ES-I3 (cell line): ENCODE measurements at regions not wholly inside any gene's neighbourhood (a gene's known extent, or its start where the extent isn't known, plus 50 kb on each side); places are given as distances from the start of the nearest gene placed in this dataset.
"Not testable (repeated sequence)": the region's sequence is repeated elsewhere in the genome, so short reads cannot be mapped to it uniquely, and the experiment has no call there.

ENCODE experiments used
- H3K36me3 ChIP-seq: 2 replicates; pipeline ENCODE4 v1.6.1; 2013; ENCODE audit warnings: mild to moderate bottlenecking, low read length, control low read depth, moderate library complexity; ENCODE audit not compliant: insufficient read depth
- H3K4me1 ChIP-seq: 2 replicates; pipeline ENCODE4 v1.6.1; 2013; ENCODE audit warnings: mild to moderate bottlenecking, control low read depth, low read length; ENCODE audit not compliant: insufficient read depth
- H3K9ac ChIP-seq: 2 replicates; pipeline ENCODE4 v1.6.1; 2013; ENCODE audit warnings: low read depth, mild to moderate bottlenecking, low read length, moderate library complexity
- H3K9me3 ChIP-seq: 2 replicates; pipeline ENCODE4 v1.6.1; 2013; ENCODE audit warnings: mild to moderate bottlenecking, low read length, moderate library complexity; ENCODE audit not compliant: control insufficient read depth, insufficient read depth

- H3K9me3 ChIP-seq: no peaks in the 10 kb centered on the region
- H3K9ac ChIP-seq: no peak overlapping the region
- H3K36me3 ChIP-seq: no peaks in the 10 kb centered on the region
- no peaks in the 10 kb centered on the region for H3K4me1 ChIP-seq
Observed at GRCh38 chr12:9334964-9335363, 126.8 kb upstream of the PZP start.

- no peaks in the 10 kb centered on the region for H3K4me1 ChIP-seq
- no peaks in the 10 kb centered on the region for H3K9me3 ChIP-seq
- no peaks in the 10 kb centered on the region for H3K36me3 ChIP-seq
- H3K9ac ChIP-seq: no peak overlapping the region
Observed at GRCh38 chr12:9334041-9334692, 126.0 kb upstream of the PZP start.

- H3K36me3 ChIP-seq: no peaks in the 10 kb centered on the region
- no peaks in the 10 kb centered on the region for H3K4me1 ChIP-seq
- no peak overlapping the region for H3K9ac ChIP-seq
- H3K9me3 ChIP-seq: no peaks in the 10 kb centered on the region
Observed at GRCh38 chr12:9333161-9333560, 125.0 kb upstream of the PZP start.

GRCh38 chr12:9332564-9332963 lies 124.4 kb upstream of the PZP start:
- Histone ChIP-seq H3K9ac (no peak overlapping the region), H3K36me3 (no peaks in the 10 kb centered on the region), H3K4me1 (no peaks in the 10 kb centered on the region), H3K9me3 (no peaks in the 10 kb centered on the region)

GRCh38 chr12:9331218-9331626 lies 123.0 kb upstream of the PZP start:
- no peak overlapping the region for H3K9ac ChIP-seq
- no peaks in the 10 kb centered on the region for H3K4me1 ChIP-seq
- H3K9me3 ChIP-seq: no peaks in the 10 kb centered on the region
- no peaks in the 10 kb centered on the region for H3K36me3 ChIP-seq

GRCh38 chr12:9329019-9329418 lies 120.8 kb upstream of the PZP start:
- no peak overlapping the region for H3K9ac ChIP-seq
- H3K9me3 ChIP-seq: no peaks in the 10 kb centered on the region
- no peaks in the 10 kb centered on the region for H3K36me3 ChIP-seq
- no peaks in the 10 kb centered on the region for H3K4me1 ChIP-seq

GRCh38 chr12:9328065-9328464 lies 119.9 kb upstream of the PZP start:
- no peak overlapping the region for H3K9ac ChIP-seq
- no peaks in the 10 kb centered on the region for H3K9me3 ChIP-seq
- no peaks in the 10 kb centered on the region for H3K4me1 ChIP-seq
- no peaks in the 10 kb centered on the region for H3K36me3 ChIP-seq

GRCh38 chr12:9327320-9327719 lies 119.1 kb upstream of the PZP start:
- H3K4me1 ChIP-seq: no peaks in the 10 kb centered on the region
- no peaks in the 10 kb centered on the region for H3K36me3 ChIP-seq
- no peaks in the 10 kb centered on the region for H3K9me3 ChIP-seq
- no peak overlapping the region for H3K9ac ChIP-seq

- not testable (repeated sequence) for H3K36me3 ChIP-seq, H3K9me3 ChIP-seq, H3K4me1 ChIP-seq, H3K9ac ChIP-seq
Observed at GRCh38 chr12:9326849-9327248, 118.7 kb upstream of the PZP start.

GRCh38 chr12:9326085-9326484 lies 117.9 kb upstream of the PZP start:
- no peaks in the 10 kb centered on the region for H3K36me3 ChIP-seq
- no peaks in the 10 kb centered on the region for H3K4me1 ChIP-seq

GRCh38 chr12:9325471-9325870 lies 117.3 kb upstream of the PZP start:
- Histone ChIP-seq H3K4me1 (no peaks in the 10 kb centered on the region), H3K9ac (no peak overlapping the region), H3K9me3 (no peaks in the 10 kb centered on the region), H3K36me3 (no peaks in the 10 kb centered on the region)

More at GRCh38 chr12:9326085-9326484, 117.9 kb upstream of the PZP start:
- no peaks in the 10 kb centered on the region for H3K9me3 ChIP-seq
- H3K9ac ChIP-seq: no peak overlapping the region

GRCh38 chr12:9324782-9325181 lies 116.6 kb upstream of the PZP start:
- no peaks in the 10 kb centered on the region for H3K4me1 ChIP-seq
- no peak overlapping the region for H3K9ac ChIP-seq
- no peaks in the 10 kb centered on the region for H3K36me3 ChIP-seq
- no peaks in the 10 kb centered on the region for H3K9me3 ChIP-seq

GRCh38 chr12:9323144-9323681 lies 115.0 kb upstream of the PZP start:
- H3K9me3 ChIP-seq: no peaks in the 10 kb centered on the region
- H3K9ac ChIP-seq: no peak overlapping the region
- no peaks in the 10 kb centered on the region for H3K36me3 ChIP-seq
- H3K4me1 ChIP-seq: no peaks in the 10 kb centered on the region

GRCh38 chr12:9319842-9320173 lies 111.6 kb upstream of the PZP start:
- Histone ChIP-seq H3K36me3 (no peaks in the 10 kb centered on the region), H3K9ac (no peak overlapping the region), H3K4me1 (no peaks in the 10 kb centered on the region), H3K9me3 (no peaks in the 10 kb centered on the region)

GRCh38 chr12:9319044-9319841 lies 111.0 kb upstream of the PZP start:
- H3K9me3 ChIP-seq: no peaks in the 10 kb centered on the region
- H3K9ac ChIP-seq: no peak overlapping the region
- H3K36me3 ChIP-seq: no peaks in the 10 kb centered on the region
- H3K4me1 ChIP-seq: no peaks in the 10 kb centered on the region
